MM.1S (cell line): ENCODE measurements at regions not wholly inside any gene's neighbourhood (a gene's known extent, or its start where the extent isn't known, plus 50 kb on each side); places are given as distances from the start of the nearest gene placed in this dataset.
"Not testable (repeated sequence)": the region's sequence is repeated elsewhere in the genome, so short reads cannot be mapped to it uniquely, and the experiment has no call there.

Experiments used
- EZH2 ChIP-seq: fragments of 300-600 bp; sonication (generic); optimal IDR thresholded peaks from 2 replicates; pipeline ENCODE3; 2017; ENCODE audit warnings: low read depth, mild to moderate bottlenecking, antibody characterized with exemption, low read length, mixed read lengths
- EZH2phosphoT487 ChIP-seq: fragments of 300-600 bp; sonication (generic); IDR thresholded peaks from 2 replicates; pipeline ENCODE4 v1.6.1; 2018; ENCODE audit warnings: antibody characterized with exemption, low read length
- TF ChIP-seq, protein P1 (sequence below): fragments of 300-600 bp; sonication (generic); IDR thresholded peaks from 2 replicates; pipeline ENCODE4 v1.5.1; 2016; ENCODE audit warnings: antibody characterized with exemption, low read length, mixed read lengths

DNA sequence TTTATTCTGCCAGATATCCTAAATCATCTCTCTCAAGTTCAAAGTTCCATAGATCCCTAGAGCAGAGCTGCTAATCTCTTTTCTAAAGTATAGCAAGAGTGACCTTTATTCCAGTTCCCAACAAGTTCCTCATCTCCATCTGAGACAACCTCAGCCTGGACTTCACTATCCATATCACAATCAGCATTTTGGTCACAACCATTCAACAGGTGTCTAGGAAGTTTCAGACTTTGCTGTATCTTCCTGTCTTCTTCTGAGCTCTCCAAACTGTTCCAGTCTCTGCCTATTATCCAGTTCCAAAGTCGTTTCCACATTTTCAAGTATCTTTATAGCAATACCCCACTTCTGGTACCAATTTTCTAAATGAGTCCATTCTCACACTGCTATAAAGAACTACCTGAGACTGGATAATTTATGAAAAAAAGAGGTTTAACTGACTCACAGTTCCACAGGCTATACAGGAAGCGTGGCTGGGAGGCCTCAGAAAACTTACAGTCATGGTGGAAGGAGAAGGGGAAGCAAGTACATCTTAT is 148.7 kb upstream of the FNDC3A start:
- TF ChIP-seq, protein P1, sequence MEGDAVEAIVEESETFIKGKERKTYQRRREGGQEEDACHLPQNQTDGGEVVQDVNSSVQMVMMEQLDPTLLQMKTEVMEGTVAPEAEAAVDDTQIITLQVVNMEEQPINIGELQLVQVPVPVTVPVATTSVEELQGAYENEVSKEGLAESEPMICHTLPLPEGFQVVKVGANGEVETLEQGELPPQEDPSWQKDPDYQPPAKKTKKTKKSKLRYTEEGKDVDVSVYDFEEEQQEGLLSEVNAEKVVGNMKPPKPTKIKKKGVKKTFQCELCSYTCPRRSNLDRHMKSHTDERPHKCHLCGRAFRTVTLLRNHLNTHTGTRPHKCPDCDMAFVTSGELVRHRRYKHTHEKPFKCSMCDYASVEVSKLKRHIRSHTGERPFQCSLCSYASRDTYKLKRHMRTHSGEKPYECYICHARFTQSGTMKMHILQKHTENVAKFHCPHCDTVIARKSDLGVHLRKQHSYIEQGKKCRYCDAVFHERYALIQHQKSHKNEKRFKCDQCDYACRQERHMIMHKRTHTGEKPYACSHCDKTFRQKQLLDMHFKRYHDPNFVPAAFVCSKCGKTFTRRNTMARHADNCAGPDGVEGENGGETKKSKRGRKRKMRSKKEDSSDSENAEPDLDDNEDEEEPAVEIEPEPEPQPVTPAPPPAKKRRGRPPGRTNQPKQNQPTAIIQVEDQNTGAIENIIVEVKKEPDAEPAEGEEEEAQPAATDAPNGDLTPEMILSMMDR, result not testable (repeated sequence)
- not testable (repeated sequence) for TF ChIP-seq EZH2, EZH2phosphoT487
